ENCODE measurements at regions not wholly inside any gene's neighbourhood (a gene's known extent, or its start where the extent isn't known, plus 50 kb on each side); places are given as distances from the start of the nearest gene placed in this dataset.

DNA sequence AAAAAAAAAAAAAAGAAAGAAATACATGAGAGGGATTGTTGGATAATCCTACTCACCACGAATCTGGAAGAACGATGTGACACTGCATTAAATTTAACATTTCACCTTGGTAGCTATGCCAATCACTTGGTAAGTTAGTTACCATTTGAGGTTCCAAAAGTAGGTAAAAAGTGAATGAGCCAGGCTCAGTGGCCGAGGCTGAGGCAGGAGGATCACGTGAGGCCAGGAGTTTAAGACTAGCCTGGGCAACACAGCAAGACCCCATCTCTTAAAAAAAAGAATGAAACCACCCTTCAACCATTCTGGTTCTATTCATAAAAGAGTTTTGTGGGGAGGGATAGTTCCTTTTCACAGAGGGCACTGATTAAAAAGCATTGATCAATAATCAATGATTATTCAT lies 133.6 kb downstream of the ADSS2 start:
- H3K9me3 ChIP-seq = no peaks in the 10 kb centered on the region
- H3K36me3 ChIP-seq (ENCODE audit: low read depth) = no peaks in the 10 kb centered on the region
- ATAC-seq (no peak), DNase-seq (no peak)
- intact Hi-C loops (cut with DNase I, micrococcal nuclease) = no loop called here
- H3K4me1 ChIP-seq (ENCODE audit: low read depth) = peaks cover 10% of the 10 kb centered on the region
- H3K4me3 ChIP-seq = no peak overlapping the region
- TF ChIP-seq, protein P1, sequence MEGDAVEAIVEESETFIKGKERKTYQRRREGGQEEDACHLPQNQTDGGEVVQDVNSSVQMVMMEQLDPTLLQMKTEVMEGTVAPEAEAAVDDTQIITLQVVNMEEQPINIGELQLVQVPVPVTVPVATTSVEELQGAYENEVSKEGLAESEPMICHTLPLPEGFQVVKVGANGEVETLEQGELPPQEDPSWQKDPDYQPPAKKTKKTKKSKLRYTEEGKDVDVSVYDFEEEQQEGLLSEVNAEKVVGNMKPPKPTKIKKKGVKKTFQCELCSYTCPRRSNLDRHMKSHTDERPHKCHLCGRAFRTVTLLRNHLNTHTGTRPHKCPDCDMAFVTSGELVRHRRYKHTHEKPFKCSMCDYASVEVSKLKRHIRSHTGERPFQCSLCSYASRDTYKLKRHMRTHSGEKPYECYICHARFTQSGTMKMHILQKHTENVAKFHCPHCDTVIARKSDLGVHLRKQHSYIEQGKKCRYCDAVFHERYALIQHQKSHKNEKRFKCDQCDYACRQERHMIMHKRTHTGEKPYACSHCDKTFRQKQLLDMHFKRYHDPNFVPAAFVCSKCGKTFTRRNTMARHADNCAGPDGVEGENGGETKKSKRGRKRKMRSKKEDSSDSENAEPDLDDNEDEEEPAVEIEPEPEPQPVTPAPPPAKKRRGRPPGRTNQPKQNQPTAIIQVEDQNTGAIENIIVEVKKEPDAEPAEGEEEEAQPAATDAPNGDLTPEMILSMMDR (IDR thresholded peaks at IDR 0.05) = no peak

DNA sequence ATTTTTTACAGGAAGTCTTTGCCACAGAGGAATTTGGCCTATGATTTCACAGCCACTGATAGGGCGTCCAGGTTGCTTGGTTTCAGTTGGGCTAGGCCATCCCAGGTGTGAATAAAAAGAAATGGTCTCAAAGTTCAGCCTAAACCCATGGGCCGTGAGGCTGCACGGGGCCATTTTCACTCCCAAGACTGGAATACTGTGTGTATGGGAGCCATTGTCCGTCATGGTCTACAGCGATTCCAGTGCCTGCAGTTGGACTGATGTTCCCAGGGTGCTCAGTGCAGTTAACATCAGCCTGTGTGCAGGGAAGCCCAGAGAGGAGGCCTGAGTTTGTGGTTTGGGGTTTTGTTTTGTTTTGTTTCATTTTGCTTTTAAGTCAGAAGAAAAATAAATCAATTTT lies 133.2 kb downstream of the ADSS2 start:
- H3K4me1 ChIP-seq (ENCODE audit: low read depth) = peaks cover 15% of the 10 kb centered on the region
- H3K9me3 ChIP-seq = no peaks in the 10 kb centered on the region
- no peak overlapping the region for H3K4me3 ChIP-seq
- TF ChIP-seq, protein P1 (IDR thresholded peaks at IDR 0.05) = no peak
- DNase-seq (no peak), ATAC-seq (no peak)
- no peaks in the 10 kb centered on the region for H3K36me3 ChIP-seq (ENCODE audit: low read depth)
- intact Hi-C loops (cut with DNase I, micrococcal nuclease) = no loop called here

- intact Hi-C loops (cut with DNase I, micrococcal nuclease) = no loop called here
- Histone ChIP-seq H3K4me1 (ENCODE audit: low read depth) (peaks cover 15% of the 10 kb centered on the region), H3K4me3 (no peak overlapping the region), H3K36me3 (ENCODE audit: low read depth) (no peaks in the 10 kb centered on the region), H3K9me3 (no peaks in the 10 kb centered on the region)
- ATAC-seq = peak; percentile 61
- TF ChIP-seq, protein P1 (IDR thresholded peaks at IDR 0.05) = no peak
- DNase-seq = no peak
Measured at GRCh38 chr1:244319283-244320132, 132.2 kb downstream of the ADSS2 start.

GRCh38 chr1:244322181-244322580 lies 129.5 kb downstream of the ADSS2 start:
- no peak for DNase-seq
- Histone ChIP-seq H3K4me1 (ENCODE audit: low read depth) (peaks cover 15% of the 10 kb centered on the region), H3K9me3 (no peaks in the 10 kb centered on the region), H3K4me3 (no peak overlapping the region), H3K36me3 (ENCODE audit: low read depth) (no peaks in the 10 kb centered on the region)
- intact Hi-C loops (cut with DNase I, micrococcal nuclease) = no loop called here
- no peak for ATAC-seq
- TF ChIP-seq, protein P1 (IDR thresholded peaks at IDR 0.05) = no peak

DNA sequence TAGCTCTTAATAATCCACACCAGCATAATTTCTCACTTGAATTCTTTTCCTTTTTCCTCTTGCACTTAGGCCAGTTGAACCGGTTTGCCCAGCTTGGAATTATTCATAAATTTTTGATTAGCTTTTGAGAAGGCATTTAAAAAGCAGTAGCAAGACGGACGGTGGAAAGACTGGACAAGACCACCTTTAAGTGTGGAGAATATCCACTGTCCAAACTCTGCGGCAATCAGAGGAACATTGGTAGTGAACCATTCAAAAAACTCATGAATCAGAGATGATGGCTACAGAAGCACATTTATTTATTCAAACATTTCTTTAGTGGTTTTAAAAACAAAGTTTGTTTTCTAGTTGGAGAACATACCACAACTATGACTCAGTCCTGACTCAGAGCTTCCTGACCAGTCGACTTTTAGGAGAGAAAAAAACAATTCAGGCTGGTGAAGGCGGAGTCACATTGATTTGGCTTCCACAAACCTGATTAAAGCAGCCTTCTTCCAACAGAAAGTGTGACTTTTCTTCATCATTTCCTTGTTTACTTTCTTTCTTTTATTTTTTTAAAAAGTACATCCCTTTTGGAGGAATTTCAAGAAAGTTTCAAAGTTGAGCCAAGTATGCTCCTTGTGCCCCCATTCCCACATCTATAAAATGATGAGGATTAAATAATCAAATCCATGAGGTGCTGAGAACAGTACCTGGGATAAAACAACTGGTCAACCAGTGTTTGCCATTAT lies 128.8 kb downstream of the ADSS2 start:
- Histone ChIP-seq H3K4me3 (no peak overlapping the region), H3K4me1 (ENCODE audit: low read depth) (peaks cover 15% of the 10 kb centered on the region), H3K9me3 (no peaks in the 10 kb centered on the region), H3K36me3 (ENCODE audit: low read depth) (no peaks in the 10 kb centered on the region)
- intact Hi-C loops (cut with DNase I, micrococcal nuclease) = no loop called here
- peak; percentile 77 for ATAC-seq
- peak in 1 of 3 donors; percentile 60 for DNase-seq
- TF ChIP-seq, protein P1 (IDR thresholded peaks at IDR 0.05) = no peak
